NCI-H2029 (cell line): ENCODE measurements at regions not wholly inside any gene's neighbourhood (a gene's known extent, or its start where the extent isn't known, plus 50 kb on each side); places are given as distances from the start of the nearest gene placed in this dataset.

Experiments
- DNase-seq: peaks from one replicate; lab custom pipeline; 2025; lab: John Stamatoyannopoulos, UW

DNA sequence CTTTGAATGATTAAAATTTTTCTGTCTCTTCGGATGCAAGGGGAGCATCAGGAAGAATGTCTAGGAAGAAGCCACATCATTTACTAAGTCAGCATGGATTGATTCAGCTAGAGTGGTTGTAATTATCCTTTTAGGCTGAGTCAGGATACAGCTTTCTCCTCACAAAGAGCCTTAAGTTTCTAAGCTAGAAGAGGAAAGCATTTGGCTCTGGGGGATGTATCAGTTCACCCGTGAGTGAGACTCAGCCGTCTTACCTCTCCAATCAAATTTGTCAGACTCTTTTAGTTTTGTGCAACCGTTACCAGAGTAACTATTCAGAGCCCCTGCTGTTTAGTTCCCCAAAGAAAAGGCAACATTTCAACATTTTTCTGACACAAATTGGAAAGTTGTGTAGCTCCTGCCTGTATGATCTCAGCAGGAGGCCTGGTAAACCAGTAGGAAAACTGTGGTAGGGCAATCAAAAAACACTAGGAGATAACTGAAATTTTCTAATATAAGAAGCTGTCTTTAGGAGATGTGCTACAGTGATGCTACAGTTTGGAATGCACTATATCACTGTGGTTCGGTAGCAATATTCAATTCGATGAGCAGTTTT, 432.4 kb upstream of the LUZP2 start:
- DNase-seq = no peak

DNA sequence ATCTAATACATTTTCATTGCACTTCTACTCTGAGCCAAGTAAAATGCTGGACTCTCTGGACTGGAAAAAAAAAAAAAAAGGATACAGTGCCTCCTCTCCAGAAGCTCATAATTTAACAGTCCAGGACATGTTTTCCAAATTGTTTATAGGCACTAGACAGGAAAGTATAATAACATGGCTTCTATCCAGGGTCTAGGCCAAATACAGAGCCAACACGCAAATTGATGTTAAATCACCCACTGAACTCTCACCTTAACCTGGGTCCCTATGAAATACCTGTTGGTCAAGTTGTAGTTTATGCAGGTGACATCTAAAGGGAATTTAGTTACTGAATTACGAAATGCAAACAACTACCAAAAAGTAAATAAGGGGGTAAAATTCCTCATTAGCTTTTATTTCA, 428.7 kb upstream of the LUZP2 start:
- no peak for DNase-seq

DNA sequence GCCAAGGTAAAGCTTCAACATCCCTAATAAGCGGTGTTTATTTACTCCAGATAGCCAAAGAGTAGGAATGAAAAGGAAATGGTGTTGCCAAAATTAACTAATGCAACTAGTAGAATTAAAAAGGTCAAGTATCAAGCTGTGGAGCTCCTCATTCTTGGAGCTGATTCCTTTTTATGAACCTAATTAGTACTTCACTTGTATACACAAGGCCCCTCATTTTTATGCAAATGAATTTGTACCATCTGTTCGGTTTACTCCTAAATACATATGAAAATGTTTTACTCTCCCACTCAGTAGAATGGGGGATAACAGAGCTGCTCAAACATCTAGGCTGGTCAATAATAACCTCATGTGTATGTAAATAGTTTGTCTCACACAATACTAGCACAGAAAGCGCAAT, 426.4 kb upstream of the LUZP2 start:
- no peak for DNase-seq

GRCh38 chr11:24078018-24078417, 418.8 kb upstream of the LUZP2 start:
- no peak for DNase-seq

GRCh38 chr11:24082241-24082640, 414.6 kb upstream of the LUZP2 start:
- no peak for DNase-seq

GRCh38 chr11:24082860-24083259, 414.0 kb upstream of the LUZP2 start:
- DNase-seq = no peak

- no peak for DNase-seq
Measured at GRCh38 chr11:24084956-24085355, 411.9 kb upstream of the LUZP2 start.

- no peak for DNase-seq
Measured at GRCh38 chr11:24086921-24087320, 409.9 kb upstream of the LUZP2 start.

GRCh38 chr11:24091594-24091993, 405.3 kb upstream of the LUZP2 start:
- no peak for DNase-seq

DNA sequence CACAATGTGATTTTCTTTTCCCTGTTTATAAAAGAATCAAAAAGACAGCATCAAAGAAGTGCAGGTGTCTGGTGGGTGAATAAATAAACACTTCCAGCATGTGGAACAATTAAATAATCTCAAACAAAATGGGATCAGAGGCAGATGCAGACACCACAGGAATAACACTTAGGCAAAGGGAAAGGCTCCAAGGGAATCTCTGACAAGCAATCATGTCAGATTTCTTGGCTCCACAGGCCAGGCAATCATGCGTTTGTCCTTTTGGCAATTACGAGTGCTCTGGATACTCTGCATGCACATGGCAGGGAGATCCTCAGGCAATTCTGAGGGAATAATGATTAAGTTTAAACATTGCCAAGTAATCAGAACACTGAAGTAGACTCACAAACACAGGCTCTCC, 403.5 kb upstream of the LUZP2 start:
- no peak for DNase-seq

- DNase-seq = no peak
Measured at GRCh38 chr11:24108609-24109008, 388.2 kb upstream of the LUZP2 start.

DNA sequence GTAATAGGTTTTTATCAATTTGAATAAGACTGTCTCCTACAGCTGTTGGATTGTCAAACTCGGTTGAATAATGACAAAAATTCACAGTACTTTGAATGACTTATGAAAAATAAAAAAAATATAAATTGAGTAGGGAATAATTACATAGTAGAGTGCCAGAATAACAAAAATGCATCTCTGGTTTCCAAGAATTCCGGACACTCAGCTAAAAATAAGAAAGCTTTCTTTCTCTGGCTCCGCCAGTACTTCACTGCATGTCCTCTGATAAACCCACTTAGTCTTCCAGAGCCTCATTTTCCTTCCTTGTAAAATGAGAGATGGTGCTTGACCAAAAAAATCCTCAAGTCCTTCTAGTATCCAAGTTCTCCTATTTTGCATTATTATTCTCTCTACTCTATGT, 374.6 kb upstream of the LUZP2 start:
- DNase-seq = no peak

GRCh38 chr11:24124876-24125275, 372.0 kb upstream of the LUZP2 start:
- no peak for DNase-seq

- no peak for DNase-seq
Measured at GRCh38 chr11:24131698-24132097, 365.2 kb upstream of the LUZP2 start.

DNA sequence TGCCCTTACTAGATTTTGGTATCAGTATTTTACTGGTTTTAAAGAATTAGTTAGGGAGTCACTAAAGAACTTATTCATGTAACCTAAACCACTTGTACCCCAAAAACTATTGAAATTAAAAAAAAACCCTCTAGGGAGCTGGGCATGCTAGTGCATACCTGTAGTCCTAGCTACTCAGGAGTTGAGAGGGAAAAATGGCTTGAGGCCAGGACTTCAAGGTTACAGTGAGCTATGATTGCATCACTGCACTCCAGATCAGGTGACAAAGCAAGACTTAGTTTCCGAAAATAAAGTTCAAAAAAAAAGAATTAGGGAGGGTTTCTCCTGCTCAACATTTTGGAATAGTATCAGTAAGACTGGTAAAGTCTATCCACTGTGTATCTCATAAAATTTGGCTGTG, 364.4 kb upstream of the LUZP2 start:
- DNase-seq = no peak

- DNase-seq = no peak
Measured at GRCh38 chr11:24134879-24135589, 361.8 kb upstream of the LUZP2 start.

GRCh38 chr11:24142062-24142461, 354.8 kb upstream of the LUZP2 start:
- no peak for DNase-seq

DNA sequence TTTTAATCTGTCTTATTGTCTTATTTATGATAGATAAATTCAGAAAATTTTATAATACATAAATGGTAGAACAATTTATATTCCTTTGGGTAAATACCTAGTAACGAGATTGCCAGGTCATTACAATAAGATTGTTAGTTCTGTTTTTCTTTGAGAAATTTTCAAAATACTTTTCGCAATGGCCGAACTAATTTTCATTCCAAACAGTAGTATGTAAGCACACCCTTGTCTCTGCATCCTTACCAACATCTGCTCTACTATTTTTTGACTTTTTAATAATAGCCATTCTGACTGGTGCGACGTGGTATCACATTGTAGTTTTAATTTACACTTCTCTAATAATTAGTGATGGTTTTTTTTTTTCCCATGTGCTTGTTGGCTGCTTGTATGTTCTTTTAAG, 351.4 kb upstream of the LUZP2 start:
- DNase-seq = no peak

DNA sequence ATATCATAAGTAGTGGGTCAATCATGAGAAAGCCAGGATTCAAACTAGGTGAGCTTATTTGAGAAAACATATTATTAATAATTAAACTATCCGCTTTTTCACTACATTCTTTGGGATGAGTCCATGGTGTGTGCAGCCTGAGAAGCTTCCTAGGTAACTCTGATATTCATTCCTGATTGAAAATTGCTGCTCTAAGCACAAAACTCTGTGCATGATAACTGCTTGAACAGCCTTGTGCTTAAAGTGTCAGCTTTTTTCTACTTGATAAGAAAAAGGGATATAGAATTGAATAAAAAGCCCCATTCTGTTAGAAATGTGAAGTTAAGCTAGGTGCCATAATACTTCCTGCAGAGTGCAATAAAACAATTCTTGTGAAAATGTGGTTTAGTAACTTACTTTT, 343.5 kb upstream of the LUZP2 start:
- no peak for DNase-seq

DNA sequence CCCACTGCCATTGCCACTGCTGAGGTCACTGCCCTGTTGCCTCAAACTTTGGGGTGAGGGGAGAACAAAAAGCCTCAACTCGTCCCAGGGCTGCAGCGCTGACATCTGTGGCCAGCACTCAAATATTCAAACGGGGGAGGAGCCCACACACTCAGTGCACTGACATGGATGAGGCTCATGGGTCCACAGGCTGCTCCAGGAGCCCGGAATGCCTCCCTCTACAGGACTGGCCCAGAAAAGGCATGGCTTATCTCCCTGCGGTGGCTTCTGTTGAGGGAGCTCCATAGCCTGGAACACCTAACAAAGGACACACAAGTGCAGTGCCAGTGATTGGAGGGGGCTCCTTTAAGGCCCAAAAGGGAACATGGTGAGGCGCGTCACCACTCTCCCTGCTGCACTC, 341.1 kb upstream of the LUZP2 start:
- DNase-seq = no peak

GRCh38 chr11:24157316-24157715, 339.5 kb upstream of the LUZP2 start:
- no peak for DNase-seq

DNA sequence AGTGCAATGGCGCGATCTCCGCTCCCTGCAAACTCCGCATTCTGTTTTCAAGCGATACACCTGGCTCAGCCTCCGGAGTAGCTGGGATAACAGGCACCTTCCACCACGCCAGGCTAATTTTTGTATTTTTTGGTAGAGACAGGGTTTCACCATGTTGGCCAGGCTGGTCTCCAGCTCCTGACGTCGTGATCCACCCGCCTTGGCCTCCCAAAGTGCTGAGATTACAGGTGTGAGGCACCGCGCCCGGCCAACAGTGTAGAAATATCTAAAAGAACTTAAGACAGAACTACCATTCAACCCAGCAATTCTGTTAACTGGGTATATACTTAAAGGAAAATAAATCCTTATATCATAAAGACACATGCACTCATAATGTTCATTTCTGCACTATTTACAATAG, 335.3 kb upstream of the LUZP2 start:
- DNase-seq = no peak

DNA sequence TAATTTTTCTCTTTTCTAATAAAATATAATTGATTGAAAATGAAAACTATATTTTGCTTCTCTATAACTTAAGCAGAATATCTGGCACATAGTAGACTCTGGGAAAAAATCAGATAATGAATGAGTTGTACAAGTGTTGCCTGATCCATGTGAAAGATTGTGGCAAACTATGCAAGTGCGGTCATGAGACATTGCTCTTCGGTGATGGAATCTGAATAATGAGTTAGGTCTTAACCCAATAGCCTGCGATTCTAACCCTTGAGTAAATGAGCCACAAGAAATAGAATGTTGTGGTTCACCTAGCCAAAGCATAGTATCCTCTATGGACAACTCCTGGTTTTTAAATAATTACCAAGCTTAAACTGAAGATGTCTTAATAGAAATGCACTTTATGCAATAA, 333.7 kb upstream of the LUZP2 start:
- no peak for DNase-seq

DNA sequence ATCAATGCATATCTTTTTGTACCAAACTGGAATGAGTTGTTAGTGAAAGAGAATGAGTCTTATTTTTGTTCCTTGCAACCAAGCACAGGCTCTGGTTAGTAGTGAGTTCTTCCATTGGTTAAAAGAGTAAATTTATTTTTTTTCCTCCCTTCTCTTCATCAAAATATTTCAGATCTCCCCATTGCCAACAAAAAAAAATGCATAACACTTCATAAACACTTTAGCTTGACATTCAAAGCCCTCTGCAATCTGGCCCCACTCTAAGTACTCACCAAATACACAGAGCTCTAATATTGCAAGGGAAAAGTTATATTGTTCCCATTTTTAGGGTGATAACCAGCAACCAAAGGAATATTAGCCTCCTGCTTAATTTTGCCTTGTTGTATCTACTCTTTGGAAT, 333.0 kb upstream of the LUZP2 start:
- no peak for DNase-seq
